ENCODE measurements at regions not wholly inside any gene's neighbourhood (a gene's known extent, or its start where the extent isn't known, plus 50 kb on each side); places are given as distances from the start of the nearest gene placed in this dataset.

DNA sequence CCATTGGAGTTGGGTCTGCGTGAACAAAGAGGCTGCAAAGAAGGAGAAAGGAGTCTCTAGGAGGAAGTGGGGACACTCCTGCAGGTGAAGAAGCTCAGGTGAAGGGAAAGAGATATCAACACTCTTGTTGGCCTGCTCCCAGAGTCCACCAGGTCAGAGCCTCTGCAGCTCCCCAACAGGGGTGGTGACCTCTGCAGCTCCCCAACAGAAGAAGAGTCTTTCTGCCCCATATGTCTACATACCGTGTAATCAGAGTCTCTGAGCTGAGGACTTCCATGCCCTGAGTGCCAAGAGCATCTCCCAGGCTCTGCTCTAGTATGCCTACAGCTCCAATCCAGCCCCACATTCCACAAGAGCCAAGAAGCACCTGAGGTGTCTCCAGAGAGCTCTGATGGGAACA lies 67.4 kb upstream of the TRPC7 start:
- no peak for TF ChIP-seq POLR2AphosphoS5 (IDR thresholded peaks at IDR 0.05; ENCODE audit: low read depth, low read length)
- TF ChIP-seq FOXP2 (optimal IDR thresholded peaks at IDR 0.05; ENCODE audit: borderline replicate concordance, extremely low read depth, extremely low read length, insufficient read depth), result no peak
